T-helper 1 cell treated with Interleukin-12 subunit alpha and Interleukin-12 subunit beta and Interleukin-4 antibody, amounts not matched to agents 30 μg/mL and 1 μg/mL, for 36 hours (primary cell): ENCODE measurements at regions not wholly inside any gene's neighbourhood (a gene's known extent, or its start where the extent isn't known, plus 50 kb on each side); places are given as distances from the start of the nearest gene placed in this dataset.
A peak's percentile ranks its signal among the peaks of the same experiment; 100 is the strongest.
"Not testable (repeated sequence)": the region's sequence is repeated elsewhere in the genome, so short reads cannot be mapped to it uniquely, and the experiment has no call there.

Source experiments
- H3K27ac Mint-ChIP-seq: one replicate; pipeline ENCODE4 v1.8.0; 2021; ENCODE audit warnings: mild to moderate bottlenecking, mixed read lengths
- H3K27me3 Mint-ChIP-seq: one replicate; pipeline ENCODE4 v1.8.0; 2021; ENCODE audit warnings: low read depth, mixed read lengths
- H3K36me3 Mint-ChIP-seq: one replicate; pipeline ENCODE4 v1.8.0; 2021; ENCODE audit warnings: low read depth, mixed read lengths
- H3K4me1 Mint-ChIP-seq: one replicate; pipeline ENCODE4 v1.8.0; 2021; ENCODE audit warnings: low read depth, mixed read lengths
- H3K4me3 Mint-ChIP-seq: one replicate; pipeline ENCODE4 v1.8.0; 2021; ENCODE audit warnings: mild to moderate bottlenecking, moderate library complexity, mixed read lengths
- H3K9me3 Mint-ChIP-seq: one replicate; pipeline ENCODE4 v1.8.0; 2021; ENCODE audit warnings: mixed read lengths

GRCh38 chr1:144516172-144516571 lies 54.7 kb upstream of the NBPF15 start:
- not testable (repeated sequence) for H3K27me3 Mint-ChIP-seq, H3K27ac Mint-ChIP-seq, H3K9me3 Mint-ChIP-seq, H3K4me1 Mint-ChIP-seq, H3K36me3 Mint-ChIP-seq, H3K4me3 Mint-ChIP-seq

- H3K27ac Mint-ChIP-seq, H3K36me3 Mint-ChIP-seq, H3K9me3 Mint-ChIP-seq, H3K4me1 Mint-ChIP-seq, H3K4me3 Mint-ChIP-seq, H3K27me3 Mint-ChIP-seq: not testable (repeated sequence)
These were observed 55.4 kb upstream of the NBPF15 start for GRCh38 chr1:144516906-144517305.

- not testable (repeated sequence) for H3K9me3 Mint-ChIP-seq, H3K4me3 Mint-ChIP-seq, H3K27ac Mint-ChIP-seq, H3K36me3 Mint-ChIP-seq, H3K27me3 Mint-ChIP-seq, H3K4me1 Mint-ChIP-seq
These were observed 57.0 kb upstream of the NBPF15 start for GRCh38 chr1:144518439-144518838.

- not testable (repeated sequence) for H3K9me3 Mint-ChIP-seq, H3K27me3 Mint-ChIP-seq, H3K36me3 Mint-ChIP-seq, H3K4me3 Mint-ChIP-seq, H3K27ac Mint-ChIP-seq, H3K4me1 Mint-ChIP-seq
These were observed 58.2 kb upstream of the NBPF15 start for GRCh38 chr1:144519528-144520189.

- H3K4me1 Mint-ChIP-seq, H3K9me3 Mint-ChIP-seq, H3K36me3 Mint-ChIP-seq, H3K27me3 Mint-ChIP-seq: not testable (repeated sequence)
- Mint-ChIP-seq H3K27ac (peak overlapping the region; percentile 100), H3K4me3 (peak overlapping the region; percentile 88)
These were observed 62.4 kb upstream of the NBPF15 start for GRCh38 chr1:144523661-144524407.

GRCh38 chr1:144532156-144532607 lies 60.5 kb upstream of the PPIAL4F start:
- not testable (repeated sequence) for H3K27me3 Mint-ChIP-seq, H3K36me3 Mint-ChIP-seq, H3K9me3 Mint-ChIP-seq
- Mint-ChIP-seq H3K4me1 (peaks cover 21% of the 10 kb centered on the region), H3K4me3 (peak overlapping the region; percentile 5), H3K27ac (peak overlapping the region; percentile 80)

- not testable (repeated sequence) for H3K4me3 Mint-ChIP-seq, H3K9me3 Mint-ChIP-seq, H3K27me3 Mint-ChIP-seq, H3K36me3 Mint-ChIP-seq
- peak overlapping the region; percentile 56 for H3K27ac Mint-ChIP-seq
- peaks cover 21% of the 10 kb centered on the region for H3K4me1 Mint-ChIP-seq
These were observed 59.2 kb upstream of the PPIAL4F start for GRCh38 chr1:144533480-144533879.

- H3K36me3 Mint-ChIP-seq, H3K4me3 Mint-ChIP-seq: not testable (repeated sequence)
- peak overlapping the region; percentile 80 for H3K27ac Mint-ChIP-seq
These were observed 58.4 kb upstream of the PPIAL4F start for GRCh38 chr1:144534286-144534685.

GRCh38 chr1:144536677-144537076 lies 56.0 kb upstream of the PPIAL4F start:
- not testable (repeated sequence) for H3K27ac Mint-ChIP-seq

More at GRCh38 chr1:144534286-144534685, 58.4 kb upstream of the PPIAL4F start:
- peaks cover 21% of the 10 kb centered on the region for H3K4me1 Mint-ChIP-seq
- not testable (repeated sequence) for H3K27me3 Mint-ChIP-seq, H3K9me3 Mint-ChIP-seq

GRCh38 chr1:144537234-144537633 lies 55.5 kb upstream of the PPIAL4F start:
- not testable (repeated sequence) for H3K36me3 Mint-ChIP-seq, H3K9me3 Mint-ChIP-seq, H3K4me3 Mint-ChIP-seq, H3K27me3 Mint-ChIP-seq, H3K27ac Mint-ChIP-seq
- H3K4me1 Mint-ChIP-seq, result peaks cover 16% of the 10 kb centered on the region

More at GRCh38 chr1:144536677-144537076, 56.0 kb upstream of the PPIAL4F start:
- H3K36me3 Mint-ChIP-seq, H3K9me3 Mint-ChIP-seq, H3K27me3 Mint-ChIP-seq, H3K4me3 Mint-ChIP-seq: not testable (repeated sequence)
- peaks cover 21% of the 10 kb centered on the region for H3K4me1 Mint-ChIP-seq

- not testable (repeated sequence) for H3K4me3 Mint-ChIP-seq, H3K27me3 Mint-ChIP-seq, H3K4me1 Mint-ChIP-seq, H3K9me3 Mint-ChIP-seq, H3K27ac Mint-ChIP-seq, H3K36me3 Mint-ChIP-seq
These were observed 54.0 kb upstream of the PPIAL4F start for GRCh38 chr1:144538736-144539135.

- H3K4me1 Mint-ChIP-seq, H3K27ac Mint-ChIP-seq, H3K27me3 Mint-ChIP-seq, H3K36me3 Mint-ChIP-seq, H3K9me3 Mint-ChIP-seq, H3K4me3 Mint-ChIP-seq: not testable (repeated sequence)
These were observed 53.3 kb upstream of the PPIAL4F start for GRCh38 chr1:144539191-144539960.
